ENCODE measurements at regions not wholly inside any gene's neighbourhood (a gene's known extent, or its start where the extent isn't known, plus 50 kb on each side); places are given as distances from the start of the nearest gene placed in this dataset.

GRCh38 chr15:61613729-61614128, 384.6 kb upstream of the RORA start:
- TF ChIP-seq EZH2 (IDR thresholded peaks at IDR 0.05; ENCODE audit: low read length) (no peak), CTCF (optimal IDR thresholded peaks at IDR 0.05 in 1 of 3, IDR thresholded peaks at IDR 0.05 in 1 of 3, conservative IDR thresholded peaks at IDR 0.05 in 1 of 3; ENCODE audit: extremely low read depth in 1 of 3, insufficient read depth in 2 of 3, low read length in 3 of 3) (no peak)

Data from keratinocyte (primary cell).